Brain microvascular endothelial cell (primary cell): ENCODE measurements at regions not wholly inside any gene's neighbourhood (a gene's known extent, or its start where the extent isn't known, plus 50 kb on each side); places are given as distances from the start of the nearest gene placed in this dataset.
"Not testable (repeated sequence)": the region's sequence is repeated elsewhere in the genome, so short reads cannot be mapped to it uniquely, and the experiment has no call there.

Experiments used
- DNase-seq: peaks from one replicate; pipeline ENCODE4 v3.0.0-alpha.2; 2020
- H3K27ac ChIP-seq: fragments of 250-450 bp; sonication (Bioruptor Pico); 2 replicates; pipeline ENCODE4 v1.5.1; 2020; ENCODE audit warnings: mild to moderate bottlenecking, moderate library complexity
- H3K27me3 ChIP-seq: fragments of 250-450 bp; sonication (Bioruptor Pico); replicated peaks from 2 replicates; pipeline ENCODE4 v1.5.1; 2020; ENCODE audit warnings: mild to moderate bottlenecking
- H3K36me3 ChIP-seq: fragments of 250-450 bp; sonication (Bioruptor Pico); replicated peaks from 2 replicates; pipeline ENCODE4 v1.5.1; 2020; ENCODE audit warnings: mild to moderate bottlenecking
- H3K4me3 ChIP-seq: 2 replicates; pipeline ENCODE4 v1.5.1; 2011; ENCODE audit warnings: low read depth, mild to moderate bottlenecking, control low read depth, low read length, moderate library complexity
- in situ Hi-C: cut with HindIII; loops from 2 replicates; pipeline ENCODE4 v1.10.0; 2017; ENCODE audit warnings: low sequenced_read_pairs, low pct_ligation_motif_present
- TF ChIP-seq, protein P1 (sequence below): IDR thresholded peaks from 2 replicates; pipeline ENCODE4 v1.5.1; 2011; ENCODE audit warnings: low read depth, mild to moderate bottlenecking, moderate library complexity, low read length, control low read depth, inconsistent platforms; ENCODE audit errors: missing control alignments

DNA sequence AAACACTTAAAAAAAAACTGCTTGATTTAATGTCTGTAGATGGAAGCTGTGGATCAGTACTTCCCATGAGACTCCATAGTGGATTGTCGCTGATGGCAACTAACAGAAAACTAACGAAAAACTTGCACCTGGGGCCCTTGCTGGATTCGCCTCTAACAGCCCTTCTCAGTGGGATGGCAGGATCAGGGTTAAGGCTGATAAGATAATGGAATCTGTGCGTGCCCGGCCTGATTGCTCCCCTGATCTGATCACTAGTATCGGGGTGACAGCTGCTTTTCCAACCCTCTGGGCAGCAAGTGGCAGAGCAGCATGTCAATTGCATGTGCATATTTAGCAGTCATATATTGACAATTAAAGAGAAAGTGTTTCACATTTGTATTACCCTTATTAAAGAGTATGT lies 185.8 kb upstream of the ELAVL2 start:
- in situ Hi-C loops, result no loop called here
- no peaks in the 10 kb centered on the region for H3K27me3 ChIP-seq
- no peak overlapping the region for H3K4me3 ChIP-seq
- DNase-seq, result no peak
- TF ChIP-seq, protein P1, sequence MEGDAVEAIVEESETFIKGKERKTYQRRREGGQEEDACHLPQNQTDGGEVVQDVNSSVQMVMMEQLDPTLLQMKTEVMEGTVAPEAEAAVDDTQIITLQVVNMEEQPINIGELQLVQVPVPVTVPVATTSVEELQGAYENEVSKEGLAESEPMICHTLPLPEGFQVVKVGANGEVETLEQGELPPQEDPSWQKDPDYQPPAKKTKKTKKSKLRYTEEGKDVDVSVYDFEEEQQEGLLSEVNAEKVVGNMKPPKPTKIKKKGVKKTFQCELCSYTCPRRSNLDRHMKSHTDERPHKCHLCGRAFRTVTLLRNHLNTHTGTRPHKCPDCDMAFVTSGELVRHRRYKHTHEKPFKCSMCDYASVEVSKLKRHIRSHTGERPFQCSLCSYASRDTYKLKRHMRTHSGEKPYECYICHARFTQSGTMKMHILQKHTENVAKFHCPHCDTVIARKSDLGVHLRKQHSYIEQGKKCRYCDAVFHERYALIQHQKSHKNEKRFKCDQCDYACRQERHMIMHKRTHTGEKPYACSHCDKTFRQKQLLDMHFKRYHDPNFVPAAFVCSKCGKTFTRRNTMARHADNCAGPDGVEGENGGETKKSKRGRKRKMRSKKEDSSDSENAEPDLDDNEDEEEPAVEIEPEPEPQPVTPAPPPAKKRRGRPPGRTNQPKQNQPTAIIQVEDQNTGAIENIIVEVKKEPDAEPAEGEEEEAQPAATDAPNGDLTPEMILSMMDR, result no peak
- no peak overlapping the region for H3K27ac ChIP-seq
- H3K36me3 ChIP-seq, result no peaks in the 10 kb centered on the region

DNA sequence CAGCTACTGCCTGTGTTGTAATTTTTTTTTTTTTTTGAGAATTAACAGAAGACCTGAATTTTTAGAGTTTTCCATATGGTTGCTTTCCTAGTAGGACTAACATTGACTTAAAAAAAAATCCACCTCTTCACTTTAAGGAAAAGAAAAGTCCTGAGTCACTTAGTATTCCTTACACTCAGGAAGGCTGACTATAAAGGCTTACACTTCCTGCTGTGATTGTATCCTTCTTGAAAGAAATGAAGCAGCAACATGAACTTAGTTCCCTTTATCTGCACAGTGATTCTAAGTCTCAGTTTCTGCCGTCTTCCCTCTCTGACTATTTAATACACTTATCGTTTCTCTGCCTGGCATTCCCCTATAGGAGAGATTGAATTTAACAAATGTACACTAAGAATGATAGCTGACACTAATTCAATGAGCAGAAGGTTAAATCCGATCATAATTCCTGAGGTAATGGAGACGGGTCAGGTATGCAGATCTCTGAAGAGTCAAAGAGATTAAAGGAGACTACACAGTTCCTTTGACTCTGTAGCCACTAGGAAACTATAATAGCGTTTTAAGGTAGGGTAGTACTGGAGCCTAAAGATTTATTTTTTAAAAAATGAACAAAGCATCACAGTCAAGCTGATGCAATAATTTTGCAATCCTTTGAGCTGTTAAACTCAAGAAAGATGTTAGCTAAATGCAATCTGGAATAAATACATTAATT lies 185.1 kb upstream of the ELAVL2 start:
- DNase-seq, result no peak
- H3K27ac ChIP-seq, result no peak overlapping the region
- H3K27me3 ChIP-seq, result no peaks in the 10 kb centered on the region
- no peak overlapping the region for H3K4me3 ChIP-seq
- TF ChIP-seq, protein P1, result no peak
- in situ Hi-C loops, result no loop called here
- no peaks in the 10 kb centered on the region for H3K36me3 ChIP-seq

DNA sequence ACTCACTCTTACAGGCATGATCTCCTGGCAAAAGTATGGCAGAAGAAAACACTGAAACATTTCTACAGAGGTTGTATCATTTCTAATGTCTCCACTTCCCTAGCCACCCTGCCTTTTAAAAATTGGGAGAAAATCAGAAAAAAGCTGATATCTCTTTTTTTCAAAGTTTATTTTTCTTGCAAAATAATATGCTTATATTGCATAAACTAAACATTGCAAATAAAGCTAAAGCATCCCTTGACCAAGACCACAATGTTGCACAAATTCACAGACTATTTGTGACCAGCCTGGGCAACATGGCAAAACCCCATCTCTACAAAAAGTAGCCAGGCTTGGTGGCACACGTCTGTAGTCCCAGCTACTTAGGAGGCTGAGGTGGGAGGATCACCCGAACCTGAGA lies 183.3 kb upstream of the ELAVL2 start:
- TF ChIP-seq, protein P1, result no peak
- no peak overlapping the region for H3K27ac ChIP-seq
- H3K27me3 ChIP-seq, result no peaks in the 10 kb centered on the region
- no peak overlapping the region for H3K4me3 ChIP-seq
- in situ Hi-C loops, result no loop called here
- DNase-seq, result no peak
- H3K36me3 ChIP-seq, result no peaks in the 10 kb centered on the region

DNA sequence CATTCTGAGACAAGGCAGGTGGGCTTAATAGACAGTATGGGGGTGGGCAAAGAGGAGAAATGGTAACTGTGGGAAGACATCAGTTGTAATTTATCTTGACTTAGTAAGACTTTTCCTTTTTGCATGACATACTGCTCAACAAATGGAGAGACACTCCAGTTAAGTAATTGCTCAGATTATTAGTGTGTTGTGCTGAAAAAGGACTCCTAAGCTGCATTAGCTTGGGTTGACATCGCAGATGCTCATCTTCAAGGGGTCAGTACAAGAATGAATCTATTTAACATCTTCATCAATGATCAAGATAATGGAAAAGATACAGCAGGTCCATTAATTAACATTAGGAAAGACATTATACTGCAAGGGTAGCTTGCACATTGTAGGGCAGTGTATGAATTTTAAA lies 181.1 kb upstream of the ELAVL2 start:
- Histone ChIP-seq H3K27me3 (no peaks in the 10 kb centered on the region), H3K4me3 (no peak overlapping the region), H3K27ac (no peak overlapping the region), H3K36me3 (no peaks in the 10 kb centered on the region)
- in situ Hi-C loops, result no loop called here
- TF ChIP-seq, protein P1, result no peak
- no peak for DNase-seq

DNA sequence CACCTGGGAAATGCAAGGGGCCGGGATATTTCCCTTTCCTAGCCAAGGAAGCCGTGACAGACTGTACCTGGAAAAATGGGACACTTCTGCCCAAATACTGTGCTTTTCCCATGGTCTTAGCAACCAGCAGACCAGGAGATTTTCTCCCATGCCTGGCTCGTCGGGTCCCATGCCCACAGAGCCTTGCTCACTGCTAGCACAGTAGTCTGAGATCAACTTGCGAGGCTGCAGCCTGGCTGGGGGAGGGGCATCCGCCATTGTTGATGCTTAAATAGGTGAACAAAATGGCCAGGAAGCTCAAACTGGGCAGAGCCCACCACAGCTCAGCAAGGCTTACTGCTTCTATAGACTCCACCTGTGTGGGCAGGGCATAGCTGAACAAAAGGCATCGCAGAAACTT lies 165.8 kb upstream of the ELAVL2 start:
- H3K36me3 ChIP-seq, H3K27ac ChIP-seq, H3K27me3 ChIP-seq, DNase-seq, H3K4me3 ChIP-seq, in situ Hi-C loops: not testable (repeated sequence)

DNA sequence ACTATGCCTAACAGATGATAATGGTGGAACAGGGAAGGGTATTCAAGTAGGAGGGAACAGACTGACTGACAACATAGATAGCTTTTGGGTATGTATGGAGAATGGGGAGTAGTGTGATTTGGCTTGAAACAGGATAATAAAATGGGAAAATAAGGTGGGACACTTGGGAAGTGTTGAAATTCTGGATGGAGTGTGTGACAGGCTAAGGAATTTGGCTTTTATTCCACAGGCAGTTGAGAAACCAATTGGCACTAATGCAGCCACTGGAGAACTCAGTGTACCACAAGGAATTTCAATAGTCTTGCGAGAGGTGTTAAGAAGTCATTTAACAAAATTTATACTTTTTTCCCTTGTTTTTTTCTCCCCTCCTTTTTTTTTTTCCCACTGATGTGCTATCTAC lies 153.5 kb upstream of the ELAVL2 start:
- Histone ChIP-seq H3K4me3 (no peak overlapping the region), H3K27me3 (no peaks in the 10 kb centered on the region), H3K36me3 (no peaks in the 10 kb centered on the region), H3K27ac (no peak overlapping the region)
- TF ChIP-seq, protein P1, result no peak
- in situ Hi-C loops, result no loop called here
- DNase-seq, result no peak
